ENCODE measurements at regions not wholly inside any gene's neighbourhood (a gene's known extent, or its start where the extent isn't known, plus 50 kb on each side); places are given as distances from the start of the nearest gene placed in this dataset.

DNA sequence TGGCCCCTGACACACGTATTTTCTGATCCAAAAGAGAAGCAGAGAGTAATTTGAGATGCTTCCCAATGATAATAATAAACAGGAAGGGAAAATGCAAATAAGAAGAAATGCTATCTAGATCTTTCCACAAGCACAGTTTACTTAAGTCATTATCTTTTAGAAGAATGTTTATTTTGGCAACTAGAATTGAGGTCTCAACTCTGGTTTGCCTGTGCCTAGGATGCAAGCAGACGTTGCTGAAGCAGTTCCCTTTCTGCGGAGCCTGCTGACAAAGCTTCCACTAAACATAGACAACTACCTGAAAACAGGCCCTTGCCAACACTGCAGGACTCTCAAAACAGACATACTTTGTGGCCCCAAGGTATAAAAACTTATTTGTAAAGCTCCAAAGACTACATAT, 315.8 kb upstream of the POM121L12 start:
- TF ChIP-seq, protein P1, sequence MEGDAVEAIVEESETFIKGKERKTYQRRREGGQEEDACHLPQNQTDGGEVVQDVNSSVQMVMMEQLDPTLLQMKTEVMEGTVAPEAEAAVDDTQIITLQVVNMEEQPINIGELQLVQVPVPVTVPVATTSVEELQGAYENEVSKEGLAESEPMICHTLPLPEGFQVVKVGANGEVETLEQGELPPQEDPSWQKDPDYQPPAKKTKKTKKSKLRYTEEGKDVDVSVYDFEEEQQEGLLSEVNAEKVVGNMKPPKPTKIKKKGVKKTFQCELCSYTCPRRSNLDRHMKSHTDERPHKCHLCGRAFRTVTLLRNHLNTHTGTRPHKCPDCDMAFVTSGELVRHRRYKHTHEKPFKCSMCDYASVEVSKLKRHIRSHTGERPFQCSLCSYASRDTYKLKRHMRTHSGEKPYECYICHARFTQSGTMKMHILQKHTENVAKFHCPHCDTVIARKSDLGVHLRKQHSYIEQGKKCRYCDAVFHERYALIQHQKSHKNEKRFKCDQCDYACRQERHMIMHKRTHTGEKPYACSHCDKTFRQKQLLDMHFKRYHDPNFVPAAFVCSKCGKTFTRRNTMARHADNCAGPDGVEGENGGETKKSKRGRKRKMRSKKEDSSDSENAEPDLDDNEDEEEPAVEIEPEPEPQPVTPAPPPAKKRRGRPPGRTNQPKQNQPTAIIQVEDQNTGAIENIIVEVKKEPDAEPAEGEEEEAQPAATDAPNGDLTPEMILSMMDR (IDR thresholded peaks at IDR 0.05; ENCODE audit: borderline replicate concordance, insufficient read depth, low read depth, low read length) = no peak

GRCh38 chr7:52715701-52716100, 319.7 kb upstream of the POM121L12 start:
- TF ChIP-seq, protein P1 (IDR thresholded peaks at IDR 0.05; ENCODE audit: borderline replicate concordance, insufficient read depth, low read depth, low read length) = no peak

More for the DNA sequence above, 315.8 kb upstream of the POM121L12 start:
- no peak overlapping the region for H3K4me3 ChIP-seq (ENCODE audit: low read depth, low read length)

GRCh38 chr7:52712938-52713337, 322.5 kb upstream of the POM121L12 start:
- TF ChIP-seq, protein P1 (IDR thresholded peaks at IDR 0.05; ENCODE audit: borderline replicate concordance, insufficient read depth, low read depth, low read length) = no peak
- no peak overlapping the region for H3K4me3 ChIP-seq (ENCODE audit: low read depth, low read length)

More at GRCh38 chr7:52715701-52716100, 319.7 kb upstream of the POM121L12 start:
- H3K4me3 ChIP-seq (ENCODE audit: low read depth, low read length) = no peak overlapping the region

GRCh38 chr7:52711951-52712350, 323.5 kb upstream of the POM121L12 start:
- TF ChIP-seq, protein P1 (IDR thresholded peaks at IDR 0.05; ENCODE audit: borderline replicate concordance, insufficient read depth, low read depth, low read length) = no peak
- no peak overlapping the region for H3K4me3 ChIP-seq (ENCODE audit: low read depth, low read length)

DNA sequence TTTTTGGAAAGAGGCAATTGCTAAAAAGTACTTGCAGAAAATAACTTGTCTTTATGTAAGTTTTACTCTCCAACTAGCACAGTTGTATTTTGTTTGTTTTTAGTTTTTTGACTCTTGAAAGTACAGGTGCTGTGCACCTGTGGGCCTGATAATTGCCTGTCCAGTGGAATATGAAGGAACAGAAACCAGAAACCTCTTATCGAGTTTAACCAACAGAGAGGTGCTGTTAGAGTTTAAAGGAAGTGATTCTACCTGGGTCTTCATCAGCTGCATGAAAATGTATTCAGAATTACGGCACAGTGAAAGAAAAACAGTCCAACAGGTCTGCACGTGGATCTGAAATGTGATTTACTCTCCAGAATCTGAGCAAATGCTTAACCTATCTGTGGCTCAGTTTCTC, 326.6 kb upstream of the POM121L12 start:
- TF ChIP-seq, protein P1 (IDR thresholded peaks at IDR 0.05; ENCODE audit: borderline replicate concordance, insufficient read depth, low read depth, low read length) = no peak
- no peak overlapping the region for H3K4me3 ChIP-seq (ENCODE audit: low read depth, low read length)

DNA sequence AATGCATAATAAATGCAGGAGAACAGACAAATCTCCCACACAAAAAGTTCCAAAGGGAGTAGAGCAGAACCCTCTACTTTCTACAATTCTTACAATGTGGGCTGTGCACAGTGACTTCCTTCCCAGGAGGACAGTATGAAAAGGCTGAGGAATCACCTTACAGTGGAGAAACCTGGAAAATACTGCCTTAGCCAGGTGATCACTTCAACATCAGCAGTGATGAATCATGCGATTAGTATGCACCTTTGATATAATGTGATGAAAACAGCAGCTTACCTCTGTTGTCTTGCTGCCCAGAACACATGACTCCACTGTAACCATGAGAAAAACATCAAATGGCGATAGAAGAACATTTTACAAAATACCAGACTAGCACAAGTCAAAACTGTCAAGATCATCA, 329.7 kb upstream of the POM121L12 start:
- H3K4me3 ChIP-seq (ENCODE audit: low read depth, low read length) = no peak overlapping the region
- TF ChIP-seq, protein P1 (IDR thresholded peaks at IDR 0.05; ENCODE audit: borderline replicate concordance, insufficient read depth, low read depth, low read length) = no peak

GRCh38 chr7:52700349-52700748, 335.1 kb upstream of the POM121L12 start:
- no peak overlapping the region for H3K4me3 ChIP-seq (ENCODE audit: low read depth, low read length)
- TF ChIP-seq, protein P1 (IDR thresholded peaks at IDR 0.05; ENCODE audit: borderline replicate concordance, insufficient read depth, low read depth, low read length) = no peak
